ENCODE measurements at regions not wholly inside any gene's neighbourhood (a gene's known extent, or its start where the extent isn't known, plus 50 kb on each side); places are given as distances from the start of the nearest gene placed in this dataset.

GRCh38 chr5:7246287-7246686 lies 149.7 kb upstream of the ADCY2 start:
- WGBS = 84% methylated on average over 1 of the region's 1 CpG
- H2AFZ ChIP-seq (ENCODE audit: low read depth, low read length) = no peak overlapping the region
- H3K4ac ChIP-seq (ENCODE audit: low read depth in 1 of 2, low read length in 2 of 2) = no peak overlapping the region
- no peak overlapping the region for H3K27ac ChIP-seq (ENCODE audit: low read length, poor library complexity, severe bottlenecking)
- H2BK15ac ChIP-seq (ENCODE audit: low read depth, poor library complexity, severe bottlenecking) = no peak overlapping the region
- H3K36me3 ChIP-seq (ENCODE audit: control insufficient read depth in 1 of 2, insufficient read depth in 2 of 2, low read depth in 1 of 2, low read length in 2 of 2) = no peaks in the 10 kb centered on the region
- no peaks in the 10 kb centered on the region for H3K79me1 ChIP-seq (replicated peaks; ENCODE audit: low read length, poor library complexity, severe bottlenecking)
- no peaks in the 10 kb centered on the region for H3K4me1 ChIP-seq (ENCODE audit: control insufficient read depth, insufficient read depth, low read depth, low read length)
- H4K8ac ChIP-seq (ENCODE audit: low read length) = no peak overlapping the region
- H3K18ac ChIP-seq (ENCODE audit: low read depth in 1 of 2, low read length in 2 of 2) = no peak overlapping the region
- no peak overlapping the region for H2AK5ac ChIP-seq (ENCODE audit: low read length, severe bottlenecking)
- DNase-seq = no peak
- H3K4me2 ChIP-seq (ENCODE audit: low read length, poor library complexity, severe bottlenecking) = no peak overlapping the region
- H2BK120ac ChIP-seq (ENCODE audit: low read depth, low read length) = no peak overlapping the region
- H3K27me3 ChIP-seq (ENCODE audit: control insufficient read depth in 1 of 2, insufficient read depth in 1 of 2, low read length in 2 of 2) = peaks cover 0 to 3% of the 10 kb centered on the region in 2 experiments
- no peak overlapping the region for H3K4me3 ChIP-seq (ENCODE audit: insufficient read depth in 1 of 2, low read depth in 1 of 2, low read length in 2 of 2)
- H3K14ac ChIP-seq (ENCODE audit: low read length in 2 of 2) = no peak overlapping the region
- no peak overlapping the region for H2BK5ac ChIP-seq (ENCODE audit: low read depth, low read length, poor library complexity, severe bottlenecking)
- no peaks in the 10 kb centered on the region for H3K9me3 ChIP-seq (ENCODE audit: control insufficient read depth, low read length)
- no peak overlapping the region for H3K23ac ChIP-seq (ENCODE audit: low read length in 2 of 2)
- H2BK12ac ChIP-seq (ENCODE audit: low read length in 2 of 2) = no peak overlapping the region
- H3K9ac ChIP-seq (ENCODE audit: low read length) = no peak overlapping the region
- no peak overlapping the region for H4K91ac ChIP-seq (ENCODE audit: low read length)

- no peak overlapping the region for H3K4me3 ChIP-seq (ENCODE audit: insufficient read depth in 1 of 2, low read depth in 1 of 2, low read length in 2 of 2)
- H4K8ac ChIP-seq (ENCODE audit: low read length) = no peak overlapping the region
- no peak overlapping the region for H2AFZ ChIP-seq (ENCODE audit: low read depth, low read length)
- H3K4ac ChIP-seq (ENCODE audit: low read depth in 1 of 2, low read length in 2 of 2) = no peak overlapping the region
- no peak overlapping the region for H4K91ac ChIP-seq (ENCODE audit: low read length)
- H3K23ac ChIP-seq (ENCODE audit: low read length in 2 of 2) = no peak overlapping the region
- no peaks in the 10 kb centered on the region for H3K79me1 ChIP-seq (replicated peaks; ENCODE audit: low read length, poor library complexity, severe bottlenecking)
- no peak overlapping the region for H3K4me2 ChIP-seq (ENCODE audit: low read length, poor library complexity, severe bottlenecking)
- 71% methylated on average over 2 of the region's 2 CpGs for WGBS
- H2BK12ac ChIP-seq (ENCODE audit: low read length in 2 of 2) = no peak overlapping the region
- no peak overlapping the region for H2AK5ac ChIP-seq (ENCODE audit: low read length, severe bottlenecking)
- no peaks in the 10 kb centered on the region for H3K4me1 ChIP-seq (ENCODE audit: control insufficient read depth, insufficient read depth, low read depth, low read length)
- H3K9ac ChIP-seq (ENCODE audit: low read length) = no peak overlapping the region
- H3K27ac ChIP-seq (ENCODE audit: low read length, poor library complexity, severe bottlenecking) = no peak overlapping the region
- no peak overlapping the region for H3K18ac ChIP-seq (ENCODE audit: low read depth in 1 of 2, low read length in 2 of 2)
- no peak for DNase-seq
- no peak overlapping the region for H2BK5ac ChIP-seq (ENCODE audit: low read depth, low read length, poor library complexity, severe bottlenecking)
- no peaks in the 10 kb centered on the region for H3K36me3 ChIP-seq (ENCODE audit: control insufficient read depth in 1 of 2, insufficient read depth in 2 of 2, low read depth in 1 of 2, low read length in 2 of 2)
- H3K9me3 ChIP-seq (ENCODE audit: control insufficient read depth, low read length) = no peaks in the 10 kb centered on the region
- no peak overlapping the region for H2BK15ac ChIP-seq (ENCODE audit: low read depth, poor library complexity, severe bottlenecking)
- H2BK120ac ChIP-seq (ENCODE audit: low read depth, low read length) = no peak overlapping the region
- H3K14ac ChIP-seq (ENCODE audit: low read length in 2 of 2) = no peak overlapping the region
- H3K27me3 ChIP-seq (ENCODE audit: control insufficient read depth in 1 of 2, insufficient read depth in 1 of 2, low read length in 2 of 2) = no peaks in the 10 kb centered on the region
Measured at GRCh38 chr5:7250004-7250403, 145.9 kb upstream of the ADCY2 start.

GRCh38 chr5:7250611-7251010 lies 145.3 kb upstream of the ADCY2 start:
- Histone ChIP-seq H3K36me3 (ENCODE audit: control insufficient read depth in 1 of 2, insufficient read depth in 2 of 2, low read depth in 1 of 2, low read length in 2 of 2) (no peaks in the 10 kb centered on the region), H3K18ac (ENCODE audit: low read depth in 1 of 2, low read length in 2 of 2) (no peak overlapping the region), H3K4ac (ENCODE audit: low read depth in 1 of 2, low read length in 2 of 2) (no peak overlapping the region), H3K9ac (ENCODE audit: low read length) (no peak overlapping the region), H3K23ac (ENCODE audit: low read length in 2 of 2) (no peak overlapping the region), H3K79me1 (replicated peaks; ENCODE audit: low read length, poor library complexity, severe bottlenecking) (no peaks in the 10 kb centered on the region), H2AFZ (ENCODE audit: low read depth, low read length) (no peak overlapping the region), H2BK12ac (ENCODE audit: low read length in 2 of 2) (no peak overlapping the region), H2AK5ac (ENCODE audit: low read length, severe bottlenecking) (no peak overlapping the region), H3K9me3 (ENCODE audit: control insufficient read depth, low read length) (no peaks in the 10 kb centered on the region), H2BK5ac (ENCODE audit: low read depth, low read length, poor library complexity, severe bottlenecking) (no peak overlapping the region), H3K4me3 (ENCODE audit: insufficient read depth in 1 of 2, low read depth in 1 of 2, low read length in 2 of 2) (no peak overlapping the region), H3K27me3 (ENCODE audit: control insufficient read depth in 1 of 2, insufficient read depth in 1 of 2, low read length in 2 of 2) (no peaks in the 10 kb centered on the region), H3K4me1 (ENCODE audit: control insufficient read depth, insufficient read depth, low read depth, low read length) (no peaks in the 10 kb centered on the region), H4K8ac (ENCODE audit: low read length) (no peak overlapping the region), H2BK120ac (ENCODE audit: low read depth, low read length) (no peak overlapping the region), H3K14ac (ENCODE audit: low read length in 2 of 2) (no peak overlapping the region), H2BK15ac (ENCODE audit: low read depth, poor library complexity, severe bottlenecking) (no peak overlapping the region), H3K27ac (ENCODE audit: low read length, poor library complexity, severe bottlenecking) (no peak overlapping the region), H3K4me2 (ENCODE audit: low read length, poor library complexity, severe bottlenecking) (no peak overlapping the region), H4K91ac (ENCODE audit: low read length) (no peak overlapping the region)
- 88% methylated on average over 3 of the region's 3 CpGs for WGBS
- no peak for DNase-seq

- Histone ChIP-seq H4K91ac (ENCODE audit: low read length) (no peak overlapping the region), H3K9ac (ENCODE audit: low read length) (no peak overlapping the region), H2BK120ac (ENCODE audit: low read depth, low read length) (no peak overlapping the region), H3K36me3 (ENCODE audit: control insufficient read depth in 1 of 2, insufficient read depth in 2 of 2, low read depth in 1 of 2, low read length in 2 of 2) (no peaks in the 10 kb centered on the region), H3K23ac (ENCODE audit: low read length in 2 of 2) (no peak overlapping the region), H2BK12ac (ENCODE audit: low read length in 2 of 2) (no peak overlapping the region), H4K8ac (ENCODE audit: low read length) (no peak overlapping the region), H2BK5ac (ENCODE audit: low read depth, low read length, poor library complexity, severe bottlenecking) (no peak overlapping the region), H2AK5ac (ENCODE audit: low read length, severe bottlenecking) (no peak overlapping the region), H3K9me3 (ENCODE audit: control insufficient read depth, low read length) (no peaks in the 10 kb centered on the region), H3K79me1 (replicated peaks; ENCODE audit: low read length, poor library complexity, severe bottlenecking) (no peaks in the 10 kb centered on the region), H3K27me3 (ENCODE audit: control insufficient read depth in 1 of 2, insufficient read depth in 1 of 2, low read length in 2 of 2) (no peaks in the 10 kb centered on the region), H2BK15ac (ENCODE audit: low read depth, poor library complexity, severe bottlenecking) (no peak overlapping the region), H3K4me2 (ENCODE audit: low read length, poor library complexity, severe bottlenecking) (no peak overlapping the region), H3K4me1 (ENCODE audit: control insufficient read depth, insufficient read depth, low read depth, low read length) (no peaks in the 10 kb centered on the region), H3K4ac (ENCODE audit: low read depth in 1 of 2, low read length in 2 of 2) (no peak overlapping the region), H3K4me3 (ENCODE audit: insufficient read depth in 1 of 2, low read depth in 1 of 2, low read length in 2 of 2) (no peak overlapping the region), H2AFZ (ENCODE audit: low read depth, low read length) (no peak overlapping the region), H3K18ac (ENCODE audit: low read depth in 1 of 2, low read length in 2 of 2) (no peak overlapping the region), H3K27ac (ENCODE audit: low read length, poor library complexity, severe bottlenecking) (no peak overlapping the region), H3K14ac (ENCODE audit: low read length in 2 of 2) (no peak overlapping the region)
- DNase-seq = no peak
- WGBS = 93% methylated on average over 3 of the region's 4 CpGs
Measured at GRCh38 chr5:7251132-7251531, 144.8 kb upstream of the ADCY2 start.
